Gastroesophageal sphincter (tissue), 4 donors: ENCODE measurements at regions not wholly inside any gene's neighbourhood (a gene's known extent, or its start where the extent isn't known, plus 50 kb on each side); places are given as distances from the start of the nearest gene placed in this dataset.
"Not testable (repeated sequence)": the region's sequence is repeated elsewhere in the genome, so short reads cannot be mapped to it uniquely, and the experiment has no call there.

Experiments
- ATAC-seq: fragments of 150-250 bp; one replicate; pipeline ENCODE4 v1.9.1; 2016; ENCODE audit warnings: mild to moderate bottlenecking, moderate library complexity
- H3K27ac ChIP-seq, 4 donors: fragments of 200-600 bp; sonication (generic) in 3 of 4; 1 replicate in 3 of 4; 2 replicates in 1 of 4; pipeline ENCODE4 v1.5.1; 2016 to 2019
- H3K27me3 ChIP-seq: fragments of 200-600 bp; sonication (generic); one replicate; pipeline ENCODE4 v1.5.1; 2019
- H3K36me3 ChIP-seq, 2 donors: fragments of 200-600 bp; sonication (generic); one replicate each; pipeline ENCODE4 v1.5.1; 2019; ENCODE audit warnings: control low read depth in 1 of 2
- H3K4me1 ChIP-seq, 3 donors: fragments of 200-600 bp; sonication (generic); 1 replicate in 2 of 3; 2 replicates in 1 of 3; pipeline ENCODE4 v1.5.1; 2016 to 2019; ENCODE audit warnings: control low read depth in 2 of 3
- H3K4me3 ChIP-seq, 2 donors: fragments of 200-600 bp; sonication (generic); one replicate each; pipeline ENCODE4 v1.5.1; 2019; ENCODE audit warnings: mild to moderate bottlenecking in 1 of 2, moderate library complexity in 1 of 2
- H3K9me3 ChIP-seq, 3 donors: fragments of 200-600 bp; sonication (generic); one replicate each; pipeline ENCODE4 v1.5.1; 2017 to 2019; ENCODE audit warnings: control low read depth in 2 of 3
- EP300 ChIP-seq: sonication (generic); formaldehyde crosslinking; IDR thresholded peaks from one replicate; pipeline ENCODE4 v1.6.1; 2017; ENCODE audit warnings: antibody characterized with exemption, mild to moderate bottlenecking
- POLR2A ChIP-seq, 2 donors: fragments of 450-650 bp; IDR thresholded peaks; one replicate each; pipeline ENCODE4 v1.6.1; 2017; ENCODE audit warnings: antibody characterized with exemption in 2 of 2, mild to moderate bottlenecking in 2 of 2, moderate library complexity in 1 of 2
- POLR2AphosphoS5 ChIP-seq: sonication (generic); formaldehyde crosslinking; IDR thresholded peaks from one replicate; pipeline ENCODE4 v1.6.1; 2017; ENCODE audit warnings: antibody characterized with exemption
- WGBS, 2 donors: methylation state at CpG; one replicate each; pipeline ENCODE4 v1.1.5; 2018; ENCODE audit warnings: low coverage in 1 of 2; 5-methylcytosine and 5-hydroxymethylcytosine counted together
- TF ChIP-seq, protein P1 (sequence below), 4 experiments: fragments of 200-600 bp in 2 of 4; fragments of 450-650 bp in 2 of 4; sonication (generic) in 1 of 4; IDR thresholded peaks; one replicate each; pipeline ENCODE4 v1.5.1; 2017 to 2019; ENCODE audit warnings: antibody characterized with exemption in 4 of 4, mild to moderate bottlenecking in 2 of 4, moderate library complexity in 2 of 4

DNA sequence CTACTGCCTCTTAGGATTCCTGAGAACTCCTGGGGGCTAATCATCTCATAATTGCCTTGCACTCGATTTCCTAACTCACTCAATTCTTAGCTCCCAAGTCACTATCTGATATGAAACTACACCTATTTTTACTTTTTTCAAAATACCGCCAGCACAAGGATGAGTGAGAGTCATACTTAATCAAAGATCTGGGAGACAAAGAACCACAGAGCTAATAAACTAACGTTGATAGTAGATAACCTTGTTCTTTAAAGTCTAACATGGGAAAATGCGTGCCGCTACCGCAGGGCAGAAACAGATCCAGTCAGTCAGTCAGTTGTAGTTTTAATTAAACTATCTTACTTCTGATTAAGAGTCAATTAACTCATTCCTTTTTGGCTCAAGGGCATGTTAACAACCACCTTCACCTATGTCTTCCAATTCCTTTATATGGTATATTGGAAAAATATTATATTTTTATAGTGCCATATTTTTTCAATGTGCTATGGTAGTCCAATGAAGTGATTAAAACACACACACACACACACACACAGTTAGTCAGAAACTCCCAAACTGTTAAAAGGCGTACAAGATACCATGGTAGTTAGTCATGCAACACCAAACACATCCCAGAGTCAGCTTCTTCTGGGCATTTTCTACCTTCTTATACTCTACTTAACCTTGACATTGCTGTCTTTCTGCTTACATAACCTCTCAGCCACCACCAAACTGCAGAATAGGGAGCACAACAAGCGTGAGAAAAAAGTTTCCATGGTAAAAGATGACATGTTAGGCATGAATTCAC, 114.0 kb downstream of the KLHL28 start:
- ATAC-seq = no peak
- Histone ChIP-seq H3K36me3 (no peaks in the 10 kb centered on the region), H3K4me1 (no peaks in the 10 kb centered on the region), H3K4me3 (no peak overlapping the region), H3K27ac (no peak overlapping the region), H3K27me3 (no peaks in the 10 kb centered on the region), H3K9me3 (no peaks in the 10 kb centered on the region)
- TF ChIP-seq POLR2A (IDR thresholded peaks at IDR 0.05) (no peak), POLR2AphosphoS5 (no peak), EP300 (no peak)
- TF ChIP-seq, protein P1, sequence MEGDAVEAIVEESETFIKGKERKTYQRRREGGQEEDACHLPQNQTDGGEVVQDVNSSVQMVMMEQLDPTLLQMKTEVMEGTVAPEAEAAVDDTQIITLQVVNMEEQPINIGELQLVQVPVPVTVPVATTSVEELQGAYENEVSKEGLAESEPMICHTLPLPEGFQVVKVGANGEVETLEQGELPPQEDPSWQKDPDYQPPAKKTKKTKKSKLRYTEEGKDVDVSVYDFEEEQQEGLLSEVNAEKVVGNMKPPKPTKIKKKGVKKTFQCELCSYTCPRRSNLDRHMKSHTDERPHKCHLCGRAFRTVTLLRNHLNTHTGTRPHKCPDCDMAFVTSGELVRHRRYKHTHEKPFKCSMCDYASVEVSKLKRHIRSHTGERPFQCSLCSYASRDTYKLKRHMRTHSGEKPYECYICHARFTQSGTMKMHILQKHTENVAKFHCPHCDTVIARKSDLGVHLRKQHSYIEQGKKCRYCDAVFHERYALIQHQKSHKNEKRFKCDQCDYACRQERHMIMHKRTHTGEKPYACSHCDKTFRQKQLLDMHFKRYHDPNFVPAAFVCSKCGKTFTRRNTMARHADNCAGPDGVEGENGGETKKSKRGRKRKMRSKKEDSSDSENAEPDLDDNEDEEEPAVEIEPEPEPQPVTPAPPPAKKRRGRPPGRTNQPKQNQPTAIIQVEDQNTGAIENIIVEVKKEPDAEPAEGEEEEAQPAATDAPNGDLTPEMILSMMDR (IDR thresholded peaks at IDR 0.05) = no peak
- WGBS, 2 donors = 66 to 76% methylated on average over 7 to 8 of the region's 8 CpGs

DNA sequence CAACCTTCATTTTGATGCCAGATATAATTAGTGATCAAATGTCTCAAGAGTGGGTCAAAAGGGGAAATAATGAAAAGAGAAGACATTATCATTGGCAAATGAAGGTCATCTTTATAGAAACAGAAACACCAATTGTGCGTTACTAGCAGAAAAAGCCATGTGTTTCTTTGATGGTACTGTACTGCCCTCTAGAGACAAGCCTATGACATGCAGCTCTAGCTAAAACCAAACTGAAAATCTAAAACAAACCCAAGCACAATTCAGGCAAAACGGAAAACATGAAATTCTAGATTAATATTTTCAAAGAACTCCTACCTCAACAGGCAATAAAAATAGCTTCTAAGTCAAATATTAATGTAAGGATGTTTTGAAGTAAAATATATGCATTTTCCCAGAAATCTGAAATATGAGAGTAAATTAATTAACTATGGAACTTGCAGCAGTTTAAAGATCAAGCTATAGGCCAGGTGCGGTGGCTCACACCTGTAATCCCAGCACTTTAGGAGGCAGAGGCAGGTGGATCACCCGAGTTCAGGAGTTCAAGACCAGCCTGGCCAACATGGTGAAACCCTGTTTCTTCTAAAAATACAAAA, 115.4 kb downstream of the KLHL28 start:
- Histone ChIP-seq H3K27me3 (no peaks in the 10 kb centered on the region), H3K27ac (no peak overlapping the region), H3K36me3 (no peaks in the 10 kb centered on the region), H3K4me3 (no peak overlapping the region), H3K9me3 (no peaks in the 10 kb centered on the region), H3K4me1 (no peaks in the 10 kb centered on the region)
- WGBS, 2 donors = 17 to 28% methylated on average over 4 of the region's 4 CpGs
- TF ChIP-seq, protein P1 (IDR thresholded peaks at IDR 0.05) = peak; percentile 50 to 79 (median 55)
- no peak for TF ChIP-seq POLR2A (IDR thresholded peaks at IDR 0.05)
- ATAC-seq = no peak

DNA sequence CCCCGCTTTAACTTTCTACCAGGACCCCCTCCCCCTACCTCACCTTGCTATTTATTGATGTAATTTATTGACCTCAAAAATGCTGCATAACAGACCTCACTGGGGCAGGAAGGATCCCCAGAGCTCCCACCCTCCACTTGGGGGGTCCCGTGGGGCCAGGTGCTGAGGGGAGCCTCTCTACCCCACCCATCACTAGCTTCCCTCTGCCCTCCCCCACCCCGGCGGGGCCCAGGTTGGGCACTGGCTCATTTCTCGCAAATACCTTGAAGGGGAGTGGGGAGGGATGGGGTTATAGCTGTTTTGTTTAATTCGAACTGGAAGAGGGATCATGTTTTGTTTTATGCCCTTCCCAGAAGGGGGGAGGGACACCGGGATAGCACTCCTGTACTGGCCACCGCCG, 125.8 kb downstream of the KLHL28 start:
- H3K36me3 ChIP-seq, H3K9me3 ChIP-seq, H3K4me1 ChIP-seq, ATAC-seq, H3K4me3 ChIP-seq, H3K27me3 ChIP-seq, H3K27ac ChIP-seq: not testable (repeated sequence)
- WGBS, 2 donors = 40 to 100% methylated on average over 1 of the region's 9 CpGs

DNA sequence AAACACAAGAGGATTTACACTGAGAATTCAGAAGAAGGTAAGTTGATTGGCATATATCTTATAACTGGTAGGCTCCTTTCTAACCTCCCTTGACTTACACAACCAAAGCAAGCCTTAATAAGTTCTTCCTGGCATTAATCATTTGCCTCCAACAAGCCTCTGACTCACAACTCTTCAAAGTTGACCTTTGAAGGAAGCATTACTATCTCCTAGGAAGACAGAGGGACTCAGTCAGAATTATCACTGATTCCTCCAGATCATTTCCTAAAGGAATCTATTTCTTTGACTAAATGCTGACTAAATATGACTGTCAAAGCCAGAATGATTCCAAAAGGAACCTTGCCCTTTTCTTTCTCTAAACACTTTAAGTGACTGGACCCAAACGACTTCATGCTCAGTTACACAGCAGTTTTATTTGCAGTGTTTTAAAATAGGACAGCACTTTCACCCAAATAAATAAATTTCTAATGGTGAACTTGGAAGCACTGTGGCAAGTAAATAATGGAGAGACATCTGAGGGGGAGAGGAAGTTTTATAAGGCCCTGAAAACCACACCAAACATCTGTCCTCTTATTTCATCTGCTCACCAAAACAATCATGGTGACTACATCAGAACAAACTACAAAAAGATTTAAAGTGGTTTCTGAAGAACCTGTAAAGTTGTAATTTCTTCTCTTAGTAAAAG, 128.2 kb downstream of the KLHL28 start:
- Histone ChIP-seq H3K4me1 (no peaks in the 10 kb centered on the region), H3K4me3 (no peak overlapping the region), H3K36me3 (no peaks in the 10 kb centered on the region), H3K9me3 (no peaks in the 10 kb centered on the region), H3K27me3 (no peaks in the 10 kb centered on the region), H3K27ac (no peak overlapping the region)
- 7 to 33% methylated on average over 1 of the region's 1 CpG for WGBS, 2 donors
- ATAC-seq = no peak
- TF ChIP-seq EP300 = no peak
- TF ChIP-seq, protein P1 (IDR thresholded peaks at IDR 0.05) = no peak

DNA sequence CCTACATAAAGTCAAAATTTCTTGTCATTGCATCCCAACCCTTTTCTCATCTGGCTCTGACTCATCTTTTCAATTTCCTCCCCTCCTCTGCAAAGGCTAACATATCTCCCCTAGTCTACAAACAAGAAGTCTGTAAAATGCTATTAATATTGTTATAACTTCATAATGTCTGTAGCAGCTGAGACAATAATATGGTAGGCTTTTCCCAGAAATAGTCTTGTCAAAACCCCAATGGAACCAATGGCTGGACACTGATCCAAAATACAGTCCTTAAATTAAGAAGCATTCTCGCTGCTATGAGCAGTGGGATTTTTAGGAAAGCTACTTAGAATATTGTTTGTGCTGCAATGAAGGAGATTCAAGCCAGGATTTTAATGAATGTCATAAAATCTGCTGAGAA, 131.4 kb downstream of the KLHL28 start:
- TF ChIP-seq EP300 (no peak), POLR2A (IDR thresholded peaks at IDR 0.05) (no peak), POLR2AphosphoS5 (no peak)
- TF ChIP-seq, protein P1 (IDR thresholded peaks at IDR 0.05) = no peak
- Histone ChIP-seq H3K9me3 (no peaks in the 10 kb centered on the region), H3K27ac (no peak overlapping the region), H3K27me3 (no peaks in the 10 kb centered on the region), H3K4me3 (no peak overlapping the region), H3K4me1 (no peaks in the 10 kb centered on the region), H3K36me3 (no peaks in the 10 kb centered on the region)
- WGBS, 2 donors = 71 to 100% methylated on average over 1 of the region's 1 CpG
- no peak for ATAC-seq
